ENCODE measurements at regions not wholly inside any gene's neighbourhood (a gene's known extent, or its start where the extent isn't known, plus 50 kb on each side); places are given as distances from the start of the nearest gene placed in this dataset.

DNA sequence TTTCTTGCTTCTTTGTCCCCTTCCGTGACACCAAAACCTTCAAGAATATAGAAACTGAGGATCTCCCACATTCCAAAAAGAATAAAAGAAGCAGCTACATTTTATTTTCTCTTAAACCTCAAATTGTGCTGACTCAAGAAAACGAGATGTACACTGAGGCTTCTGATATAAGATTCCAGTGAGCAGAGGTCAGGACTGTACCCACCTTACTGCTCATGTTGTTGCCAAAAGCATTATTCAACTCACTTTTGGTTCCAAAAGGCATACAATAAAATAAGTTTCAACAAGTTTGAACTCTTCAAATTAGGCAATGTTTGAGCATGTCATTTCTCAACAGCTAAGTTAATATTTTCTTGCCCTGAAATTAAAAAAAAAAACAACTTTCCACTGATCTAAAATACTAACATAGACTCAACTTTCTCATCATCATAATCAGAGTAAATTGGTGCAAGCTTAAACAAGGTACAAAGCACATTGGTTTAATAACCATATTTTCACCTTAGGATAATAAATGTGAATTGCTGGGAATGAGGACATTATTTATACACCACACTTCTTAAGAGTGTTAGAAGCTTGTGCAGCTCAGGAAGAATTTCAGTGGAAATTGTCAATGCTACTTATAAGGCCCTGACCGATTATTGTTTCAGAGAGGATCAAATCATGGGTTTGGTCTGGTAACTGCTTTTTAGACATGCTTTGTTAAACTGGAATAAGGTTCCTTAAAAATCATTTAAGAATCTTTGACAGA lies 629.0 kb upstream of the IGFBP3 start:
- Mint-ChIP-seq H3K4me1 (ENCODE audit: low read depth, unreplicated experiment) (peaks cover 64% of the 10 kb centered on the region), H3K9me3 (ENCODE audit: low read depth, unreplicated experiment) (peaks cover 8% of the 10 kb centered on the region), H3K4me3 (ENCODE audit: low read depth, unreplicated experiment) (no peak overlapping the region), H3K27me3 (ENCODE audit: unreplicated experiment) (no peaks in the 10 kb centered on the region), H3K36me3 (ENCODE audit: insufficient read depth, unreplicated experiment) (peaks cover 7% of the 10 kb centered on the region), H3K27ac (ENCODE audit: unreplicated experiment) (peak overlapping the region; percentile 25)
- BruUV-seq (replicated peaks) = no TSS peak
- CTCF ChIA-PET = interaction anchor here (0.7 to 1.2 kb wide), 4 partner anchors 25 to 322 kb away, joined by 3 to 6 read pairs (median 4); no protein-coding TSS in a partner anchor
- DNase-seq = no peak
- TF ChIP-seq, protein P1, sequence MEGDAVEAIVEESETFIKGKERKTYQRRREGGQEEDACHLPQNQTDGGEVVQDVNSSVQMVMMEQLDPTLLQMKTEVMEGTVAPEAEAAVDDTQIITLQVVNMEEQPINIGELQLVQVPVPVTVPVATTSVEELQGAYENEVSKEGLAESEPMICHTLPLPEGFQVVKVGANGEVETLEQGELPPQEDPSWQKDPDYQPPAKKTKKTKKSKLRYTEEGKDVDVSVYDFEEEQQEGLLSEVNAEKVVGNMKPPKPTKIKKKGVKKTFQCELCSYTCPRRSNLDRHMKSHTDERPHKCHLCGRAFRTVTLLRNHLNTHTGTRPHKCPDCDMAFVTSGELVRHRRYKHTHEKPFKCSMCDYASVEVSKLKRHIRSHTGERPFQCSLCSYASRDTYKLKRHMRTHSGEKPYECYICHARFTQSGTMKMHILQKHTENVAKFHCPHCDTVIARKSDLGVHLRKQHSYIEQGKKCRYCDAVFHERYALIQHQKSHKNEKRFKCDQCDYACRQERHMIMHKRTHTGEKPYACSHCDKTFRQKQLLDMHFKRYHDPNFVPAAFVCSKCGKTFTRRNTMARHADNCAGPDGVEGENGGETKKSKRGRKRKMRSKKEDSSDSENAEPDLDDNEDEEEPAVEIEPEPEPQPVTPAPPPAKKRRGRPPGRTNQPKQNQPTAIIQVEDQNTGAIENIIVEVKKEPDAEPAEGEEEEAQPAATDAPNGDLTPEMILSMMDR (IDR thresholded peaks at IDR 0.05; ENCODE audit: unreplicated experiment) = no peak
- intact Hi-C loops (cut with micrococcal nuclease; ENCODE audit: unreplicated experiment) = loop anchor here (5.0 kb wide), 1 partner anchor 602 kb away; no protein-coding TSS in a partner anchor

DNA sequence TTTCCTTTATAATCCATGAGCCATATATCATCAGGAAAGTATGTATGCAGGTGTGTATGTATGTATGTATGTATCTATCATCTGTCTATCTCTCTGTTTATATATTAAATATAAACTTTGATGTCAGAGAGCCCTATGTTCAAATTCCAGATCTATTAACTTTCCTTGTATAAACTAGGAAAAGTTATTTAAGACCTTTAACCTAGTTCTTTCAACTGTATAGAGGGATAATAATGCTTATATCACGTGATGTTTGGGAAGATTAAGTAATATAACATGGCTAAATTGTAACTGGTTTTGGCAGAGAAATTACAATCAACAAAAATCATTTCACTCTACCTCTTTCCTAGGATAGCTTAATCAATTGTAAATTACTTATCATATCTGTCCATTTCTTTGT lies 628.3 kb upstream of the IGFBP3 start:
- H3K9me3 Mint-ChIP-seq (ENCODE audit: low read depth, unreplicated experiment) = peaks cover 8% of the 10 kb centered on the region
- intact Hi-C loops (cut with micrococcal nuclease; ENCODE audit: unreplicated experiment) = loop anchor here (5.0 kb wide), 1 partner anchor 603 kb away; no protein-coding TSS in a partner anchor
- no peaks in the 10 kb centered on the region for H3K27me3 Mint-ChIP-seq (ENCODE audit: unreplicated experiment)
- CTCF ChIA-PET = interaction anchor here (1.1 to 1.2 kb wide), 3 partner anchors 25 to 102 kb away, joined by 3 to 6 read pairs (median 4); no protein-coding TSS in a partner anchor
- peak overlapping the region; percentile 25 for H3K27ac Mint-ChIP-seq (ENCODE audit: unreplicated experiment)
- H3K4me3 Mint-ChIP-seq (ENCODE audit: low read depth, unreplicated experiment) = no peak overlapping the region
- H3K4me1 Mint-ChIP-seq (ENCODE audit: low read depth, unreplicated experiment) = peaks cover 64% of the 10 kb centered on the region
- BruUV-seq (replicated peaks) = no TSS peak
- TF ChIP-seq, protein P1 (IDR thresholded peaks at IDR 0.05; ENCODE audit: unreplicated experiment) = no peak
- H3K36me3 Mint-ChIP-seq (ENCODE audit: insufficient read depth, unreplicated experiment) = peaks cover 7% of the 10 kb centered on the region
- DNase-seq = no peak

DNA sequence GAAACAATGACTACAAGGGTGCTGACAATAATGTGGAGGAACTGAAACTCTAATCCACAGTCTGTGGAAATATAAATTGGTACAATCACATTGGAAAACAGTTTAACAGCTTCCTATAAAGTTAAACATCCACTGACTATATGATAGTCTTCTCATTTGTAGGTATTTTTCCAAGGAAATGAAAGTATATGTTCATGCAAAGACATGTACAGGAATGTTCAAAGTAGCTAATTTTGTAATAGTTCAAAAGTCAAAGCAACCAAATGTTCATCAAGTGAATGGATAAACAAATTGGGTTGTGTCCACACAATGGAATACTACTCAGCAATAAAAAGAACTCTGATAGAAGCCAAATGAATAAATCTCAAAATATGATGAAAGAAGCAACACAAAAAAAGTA lies 626.0 kb upstream of the IGFBP3 start:
- peaks cover 72% of the 10 kb centered on the region for H3K4me1 Mint-ChIP-seq (ENCODE audit: low read depth, unreplicated experiment)
- CTCF ChIA-PET = no interaction called here

GRCh38 chr7:46545790-46546189 lies 624.7 kb upstream of the IGFBP3 start:
- Mint-ChIP-seq H3K36me3 (ENCODE audit: insufficient read depth, unreplicated experiment) (peaks cover 7% of the 10 kb centered on the region), H3K27me3 (ENCODE audit: unreplicated experiment) (no peaks in the 10 kb centered on the region), H3K4me1 (ENCODE audit: low read depth, unreplicated experiment) (peaks cover 66% of the 10 kb centered on the region), H3K27ac (ENCODE audit: unreplicated experiment) (peak overlapping the region; percentile 70), H3K4me3 (ENCODE audit: low read depth, unreplicated experiment) (no peak overlapping the region), H3K9me3 (ENCODE audit: low read depth, unreplicated experiment) (peaks cover 8% of the 10 kb centered on the region)
- intact Hi-C loops (cut with micrococcal nuclease; ENCODE audit: unreplicated experiment) = loop anchor here (1.0 to 5.0 kb wide), 3 partner anchors 53 to 607 kb away; no protein-coding TSS in a partner anchor
- no peak for DNase-seq
- CTCF ChIA-PET = interaction anchor here (0.9 to 2.1 kb wide), 4 partner anchors 19 to 106 kb away, joined by 3 to 10 read pairs (median 3); no protein-coding TSS in a partner anchor
- TF ChIP-seq, protein P1 (IDR thresholded peaks at IDR 0.05; ENCODE audit: unreplicated experiment) = no peak
- no TSS peak for BruUV-seq (replicated peaks)

More for the DNA sequence above, 626.0 kb upstream of the IGFBP3 start:
- no TSS peak for BruUV-seq (replicated peaks)
- intact Hi-C loops (cut with micrococcal nuclease; ENCODE audit: unreplicated experiment) = loop anchor here (5.0 kb wide), 1 partner anchor 605 kb away; no protein-coding TSS in a partner anchor
- Mint-ChIP-seq H3K36me3 (ENCODE audit: insufficient read depth, unreplicated experiment) (peaks cover 7% of the 10 kb centered on the region), H3K27ac (ENCODE audit: unreplicated experiment) (peak overlapping the region; percentile 23), H3K4me3 (ENCODE audit: low read depth, unreplicated experiment) (no peak overlapping the region), H3K9me3 (ENCODE audit: low read depth, unreplicated experiment) (peaks cover 8% of the 10 kb centered on the region), H3K27me3 (ENCODE audit: unreplicated experiment) (no peaks in the 10 kb centered on the region)
- no peak for DNase-seq
- TF ChIP-seq, protein P1 (IDR thresholded peaks at IDR 0.05; ENCODE audit: unreplicated experiment) = no peak

Measured in Calu3 (cell line).